Panc1 (cell line): ENCODE measurements at regions not wholly inside any gene's neighbourhood (a gene's known extent, or its start where the extent isn't known, plus 50 kb on each side); places are given as distances from the start of the nearest gene placed in this dataset.
"Not testable (repeated sequence)": the region's sequence is repeated elsewhere in the genome, so short reads cannot be mapped to it uniquely, and the experiment has no call there.

Source experiments
- ATAC-seq: fragments of 200-7000 bp; cut with Tn5 transposase; 2 replicates; pipeline ENCODE4 v1.9.1; 2020; ENCODE audit warnings: mild to moderate bottlenecking, moderate library complexity
- BruUV-seq: library from RNA; stranded (reverse); fragments of 400-500 nt; replicated peaks from 2 replicates; lab custom pipeline; 2021; lab: Mats Ljungman, UMichigan
- CTCF ChIA-PET: fragments of 300-600 bp; sonication (Branson Sonifier 250); formaldehyde crosslinking; loops from one replicate; lab custom pipeline; 2022; ENCODE audit warnings: antibody characterized with exemption; lab: Charles Lee
- POLR2A ChIA-PET: fragments of 300-600 bp; sonication (Branson Sonifier 250); formaldehyde crosslinking; loops from one replicate; lab custom pipeline; 2022; ENCODE audit warnings: antibody characterized with exemption; lab: Charles Lee
- DNase-seq: peaks from one replicate; pipeline ENCODE4 v3.0.0-alpha.2; 2010; ENCODE audit warnings: low read depth, low spot score
- H3K27ac ChIP-seq: 2 replicates; pipeline ENCODE4 v1.5.1; 2011; ENCODE audit warnings: mild to moderate bottlenecking, low read length, inconsistent platforms
- H3K27me3 ChIP-seq: fragments of 200-500 bp; sonication (Bioruptor generic); 2 replicates; pipeline ENCODE4 v1.6.0; 2014; ENCODE audit warnings: low read length, inconsistent platforms; ENCODE audit not compliant: control insufficient read depth, insufficient read depth
- H3K36me3 ChIP-seq: fragments of 200-500 bp; sonication (Bioruptor generic); 2 replicates; pipeline ENCODE4 v1.5.1; 2014; ENCODE audit warnings: inconsistent platforms, mild to moderate bottlenecking, low read length, moderate library complexity; ENCODE audit not compliant: control insufficient read depth, insufficient read depth
- H3K4me1 ChIP-seq: 2 replicates; pipeline ENCODE4 v1.5.1; 2011; ENCODE audit warnings: inconsistent platforms, mild to moderate bottlenecking, low read length, moderate library complexity; ENCODE audit not compliant: control insufficient read depth, insufficient read depth
- H3K4me3 ChIP-seq, 2 experiments: 2 replicates each; pipeline ENCODE4 v1.5.1; 2011 to 2012; ENCODE audit warnings: low read depth in 2 of 2, low read length in 2 of 2, mild to moderate bottlenecking in 2 of 2, inconsistent platforms in 1 of 2, moderate library complexity in 1 of 2
- H3K9me3 ChIP-seq: fragments of 200-500 bp; sonication (Bioruptor generic); 2 replicates; pipeline ENCODE4 v1.5.1; 2014; ENCODE audit warnings: low read depth, mild to moderate bottlenecking, inconsistent platforms, low read length, moderate library complexity; ENCODE audit not compliant: control insufficient read depth, insufficient read depth
- CTCF ChIP-seq: fragments of 450-650 bp; IDR thresholded peaks from 2 replicates; pipeline ENCODE4 v1.5.1; 2017; ENCODE audit warnings: mild to moderate bottlenecking
- POLR2AphosphoS5 ChIP-seq: IDR thresholded peaks from 2 replicates; pipeline ENCODE4 v1.6.1; 2012; ENCODE audit warnings: mild to moderate bottlenecking, low read depth, low read length, moderate library complexity
- REST ChIP-seq, 2 experiments: IDR thresholded peaks; 2 replicates each; pipeline ENCODE4 v1.6.1; 2011 to 2012; ENCODE audit warnings: low read depth in 2 of 2, control low read depth in 1 of 2, low read length in 1 of 2, mild to moderate bottlenecking in 1 of 2, moderate library complexity in 1 of 2; ENCODE audit not compliant: insufficient read depth in 1 of 2
- SIN3A ChIP-seq: IDR thresholded peaks from 2 replicates; pipeline ENCODE4 v1.6.1; 2012; ENCODE audit warnings: low read depth, mild to moderate bottlenecking, low read length, moderate library complexity, borderline replicate concordance; ENCODE audit not compliant: insufficient read depth
- TCF7L2 ChIP-seq: IDR thresholded peaks from 2 replicates; pipeline ENCODE4 v1.6.1; 2011; ENCODE audit warnings: mild to moderate bottlenecking, low read depth, low read length, inconsistent platforms
- in situ Hi-C: cut with HindIII; loops from 2 replicates; pipeline ENCODE4 v1.10.0; 2016; ENCODE audit warnings: low sequenced_read_pairs, low pct_unique_long_range_greater_than_20kb
- intact Hi-C: fragments of 100-400 bp; cut with micrococcal nuclease; formaldehyde crosslinking; loops from one replicate; pipeline ENCODE4 v1.10.0; 2022; ENCODE audit not compliant: unreplicated experiment

- TF ChIP-seq REST (IDR thresholded peaks at IDR 0.05; ENCODE audit: insufficient read depth in 1 of 2, low read depth in 2 of 2, low read length in 1 of 2) = no peak
- H3K4me1 ChIP-seq = no peaks in the 10 kb centered on the region
- H3K9me3 ChIP-seq = no peaks in the 10 kb centered on the region
- H3K4me3 ChIP-seq = no peak overlapping the region
- ChIA-PET POLR2A (no interaction called here), CTCF (no interaction called here)
- intact Hi-C loops (no loop called here), in situ Hi-C loops (no loop called here)
- no peak for DNase-seq
- H3K27ac ChIP-seq = no peak overlapping the region
- no peaks in the 10 kb centered on the region for H3K27me3 ChIP-seq
- no peaks in the 10 kb centered on the region for H3K36me3 ChIP-seq
- no TSS peak for BruUV-seq
- no peak for ATAC-seq
Measured at GRCh38 chr3:115301364-115301860, 154.3 kb upstream of the ZBTB20 start.

DNA sequence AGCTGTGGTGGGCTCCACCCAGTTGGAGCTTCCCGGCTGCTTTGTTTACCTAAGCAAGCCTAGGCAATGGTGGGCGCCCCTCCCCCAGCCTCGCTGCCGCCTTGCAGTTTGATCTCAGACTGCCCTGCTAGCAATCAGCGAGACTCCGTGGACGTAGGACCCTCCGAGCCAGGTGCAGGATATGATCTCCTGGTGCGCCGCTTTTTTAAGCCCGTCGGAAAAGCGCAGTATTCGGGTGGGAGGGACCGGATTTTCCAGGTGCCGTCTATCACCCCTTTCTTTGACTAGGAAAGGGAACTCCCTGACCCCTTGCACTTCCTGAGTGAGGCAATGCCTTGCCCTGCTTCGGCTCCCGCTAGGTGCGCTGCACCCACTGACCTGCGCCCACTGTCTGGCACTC is 170.9 kb upstream of the ZBTB20 start:
- H3K9me3 ChIP-seq, DNase-seq, H3K27ac ChIP-seq, ATAC-seq, CTCF ChIA-PET, intact Hi-C loops, H3K4me3 ChIP-seq, H3K27me3 ChIP-seq, H3K36me3 ChIP-seq, POLR2A ChIA-PET, in situ Hi-C loops, BruUV-seq, H3K4me1 ChIP-seq: not testable (repeated sequence)

GRCh38 chr3:115321400-115321805 is 174.3 kb upstream of the ZBTB20 start:
- H3K27me3 ChIP-seq = no peaks in the 10 kb centered on the region
- POLR2A ChIA-PET = no interaction called here
- intact Hi-C loops = no loop called here

More at GRCh38 chr3:115321400-115321805, 174.3 kb upstream of the ZBTB20 start:
- no TSS peak for BruUV-seq
- CTCF ChIA-PET = no interaction called here
- no peaks in the 10 kb centered on the region for H3K4me1 ChIP-seq
- no peak overlapping the region for H3K27ac ChIP-seq
- in situ Hi-C loops = no loop called here
- no peaks in the 10 kb centered on the region; the same call in 1 of the 2 replicates for H3K9me3 ChIP-seq
- no peak for DNase-seq
- H3K36me3 ChIP-seq = no peaks in the 10 kb centered on the region
- TF ChIP-seq CTCF (no peak), SIN3A (no peak), POLR2AphosphoS5 (no peak), TCF7L2 (no peak), REST (IDR thresholded peaks at IDR 0.05; ENCODE audit: insufficient read depth in 1 of 2, low read depth in 2 of 2, low read length in 1 of 2) (no peak)
- ATAC-seq = no peak
- no peak overlapping the region for H3K4me3 ChIP-seq
